Gastroesophageal sphincter (tissue), 3 donors: ENCODE measurements at regions not wholly inside any gene's neighbourhood (a gene's known extent, or its start where the extent isn't known, plus 50 kb on each side); places are given as distances from the start of the nearest gene placed in this dataset.

Experiments
- EP300 ChIP-seq: sonication (generic); formaldehyde crosslinking; IDR thresholded peaks from one replicate; pipeline ENCODE4 v1.6.1; 2017; ENCODE audit warnings: antibody characterized with exemption, mild to moderate bottlenecking
- POLR2A ChIP-seq, 2 donors: fragments of 450-650 bp; IDR thresholded peaks; one replicate each; pipeline ENCODE4 v1.6.1; 2017; ENCODE audit warnings: antibody characterized with exemption in 2 of 2, mild to moderate bottlenecking in 2 of 2, moderate library complexity in 1 of 2
- POLR2AphosphoS5 ChIP-seq: sonication (generic); formaldehyde crosslinking; IDR thresholded peaks from one replicate; pipeline ENCODE4 v1.6.1; 2017; ENCODE audit warnings: antibody characterized with exemption
- TF ChIP-seq, protein P1 (sequence below), 4 experiments: fragments of 200-600 bp in 2 of 4; fragments of 450-650 bp in 2 of 4; sonication (generic) in 1 of 4; IDR thresholded peaks; one replicate each; pipeline ENCODE4 v1.5.1; 2017 to 2019; ENCODE audit warnings: antibody characterized with exemption in 4 of 4, mild to moderate bottlenecking in 2 of 4, moderate library complexity in 2 of 4

DNA sequence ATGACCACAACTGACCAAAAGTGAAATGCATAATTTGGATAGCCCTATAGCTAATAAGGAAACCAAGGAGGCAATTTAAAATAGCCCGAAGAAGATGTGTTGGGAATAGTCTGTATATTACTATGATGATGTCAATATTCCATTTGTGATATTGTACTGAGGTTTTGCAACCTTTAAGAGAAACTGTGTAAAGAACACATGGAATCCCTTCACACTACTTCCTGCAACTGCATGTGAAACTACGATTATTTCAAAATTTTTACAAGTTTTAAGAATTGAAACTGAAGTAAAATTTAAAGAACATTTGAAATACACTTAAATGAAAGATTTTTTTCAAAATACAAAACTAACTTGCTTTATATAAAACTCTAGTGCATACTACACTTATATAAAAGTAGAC is 504.3 kb upstream of the ID2 start:
- TF ChIP-seq, protein P1, sequence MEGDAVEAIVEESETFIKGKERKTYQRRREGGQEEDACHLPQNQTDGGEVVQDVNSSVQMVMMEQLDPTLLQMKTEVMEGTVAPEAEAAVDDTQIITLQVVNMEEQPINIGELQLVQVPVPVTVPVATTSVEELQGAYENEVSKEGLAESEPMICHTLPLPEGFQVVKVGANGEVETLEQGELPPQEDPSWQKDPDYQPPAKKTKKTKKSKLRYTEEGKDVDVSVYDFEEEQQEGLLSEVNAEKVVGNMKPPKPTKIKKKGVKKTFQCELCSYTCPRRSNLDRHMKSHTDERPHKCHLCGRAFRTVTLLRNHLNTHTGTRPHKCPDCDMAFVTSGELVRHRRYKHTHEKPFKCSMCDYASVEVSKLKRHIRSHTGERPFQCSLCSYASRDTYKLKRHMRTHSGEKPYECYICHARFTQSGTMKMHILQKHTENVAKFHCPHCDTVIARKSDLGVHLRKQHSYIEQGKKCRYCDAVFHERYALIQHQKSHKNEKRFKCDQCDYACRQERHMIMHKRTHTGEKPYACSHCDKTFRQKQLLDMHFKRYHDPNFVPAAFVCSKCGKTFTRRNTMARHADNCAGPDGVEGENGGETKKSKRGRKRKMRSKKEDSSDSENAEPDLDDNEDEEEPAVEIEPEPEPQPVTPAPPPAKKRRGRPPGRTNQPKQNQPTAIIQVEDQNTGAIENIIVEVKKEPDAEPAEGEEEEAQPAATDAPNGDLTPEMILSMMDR (IDR thresholded peaks at IDR 0.05): no peak
- no peak for TF ChIP-seq POLR2AphosphoS5
- TF ChIP-seq POLR2A (IDR thresholded peaks at IDR 0.05): no peak
- TF ChIP-seq EP300: no peak
